NCI-H128 (cell line): ENCODE measurements at regions not wholly inside any gene's neighbourhood (a gene's known extent, or its start where the extent isn't known, plus 50 kb on each side); places are given as distances from the start of the nearest gene placed in this dataset.
"Not testable (repeated sequence)": the region's sequence is repeated elsewhere in the genome, so short reads cannot be mapped to it uniquely, and the experiment has no call there.

Experiments
- DNase-seq: peaks from one replicate; lab custom pipeline; 2025; ENCODE audit not compliant: unreplicated experiment; lab: John Stamatoyannopoulos, UW

- no peak for DNase-seq
Observed at GRCh38 chr3:95227092-95227491, 1164.2 kb downstream of the NSUN3 start.

GRCh38 chr3:95228416-95228815 lies 1165.6 kb downstream of the NSUN3 start:
- DNase-seq, result no peak

- no peak for DNase-seq
Observed at GRCh38 chr3:95235916-95236315, 1173.1 kb downstream of the NSUN3 start.

- DNase-seq, result no peak
Observed at GRCh38 chr3:95237783-95238182, 1174.9 kb downstream of the NSUN3 start.

DNA sequence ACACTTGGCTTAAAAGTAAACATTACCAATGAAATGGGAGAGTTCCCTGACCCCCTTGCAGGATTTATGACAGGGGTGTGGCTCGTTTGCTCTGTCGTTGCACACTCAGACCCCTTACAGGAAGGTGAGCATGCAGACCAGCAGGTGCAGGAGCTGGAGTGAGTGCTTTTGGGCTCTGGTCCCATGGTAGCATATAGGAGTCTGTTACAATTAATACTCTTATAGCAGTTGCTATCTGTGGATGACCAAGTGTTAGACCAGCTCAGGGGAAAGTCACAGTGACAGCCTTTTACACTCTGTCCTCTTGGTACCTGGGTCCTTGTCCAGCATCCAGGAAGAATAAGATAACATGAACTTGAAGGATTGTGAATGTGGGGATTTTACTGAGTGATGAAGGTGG lies 1177.5 kb downstream of the NSUN3 start:
- no peak for DNase-seq

DNA sequence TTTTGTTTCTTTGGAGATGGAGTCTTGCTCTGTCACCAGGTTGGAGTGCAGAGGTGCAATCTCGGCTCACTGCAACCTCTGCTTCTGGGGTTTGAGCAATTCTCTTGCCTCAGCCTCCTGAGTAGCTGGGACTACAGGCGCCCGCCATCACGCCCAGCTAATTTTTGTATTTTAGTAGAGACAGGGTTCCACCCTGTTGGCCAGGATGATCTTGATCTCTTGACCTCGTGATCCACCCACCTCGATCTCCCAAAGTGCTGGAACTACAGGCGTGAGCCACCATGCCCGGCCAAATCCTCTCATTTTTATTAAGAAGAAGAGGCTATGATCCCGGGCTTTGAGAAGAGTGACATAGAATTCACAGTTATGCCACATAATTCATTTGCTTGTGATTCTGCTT lies 1178.4 kb downstream of the NSUN3 start:
- DNase-seq, result not testable (repeated sequence)

GRCh38 chr3:95246413-95246812 lies 1183.6 kb downstream of the NSUN3 start:
- no peak for DNase-seq

DNA sequence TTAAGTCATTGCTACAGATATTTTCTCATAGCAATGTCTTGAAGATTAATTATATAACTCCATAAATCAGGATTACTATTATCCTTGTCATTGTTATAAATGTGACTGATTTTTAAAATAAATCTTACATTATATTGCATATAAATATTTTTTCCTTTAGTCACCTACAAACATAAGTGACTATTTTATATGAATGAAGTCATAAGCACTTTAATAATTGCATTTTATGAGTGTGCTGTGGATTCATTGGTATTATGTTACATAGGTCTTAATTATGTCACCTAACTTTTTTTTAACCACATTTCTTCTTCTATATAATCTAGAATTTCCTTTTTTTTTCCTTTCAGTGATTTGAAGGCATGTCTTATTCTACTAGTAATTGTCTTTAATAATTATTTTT lies 1191.2 kb downstream of the NSUN3 start:
- DNase-seq, result no peak

DNA sequence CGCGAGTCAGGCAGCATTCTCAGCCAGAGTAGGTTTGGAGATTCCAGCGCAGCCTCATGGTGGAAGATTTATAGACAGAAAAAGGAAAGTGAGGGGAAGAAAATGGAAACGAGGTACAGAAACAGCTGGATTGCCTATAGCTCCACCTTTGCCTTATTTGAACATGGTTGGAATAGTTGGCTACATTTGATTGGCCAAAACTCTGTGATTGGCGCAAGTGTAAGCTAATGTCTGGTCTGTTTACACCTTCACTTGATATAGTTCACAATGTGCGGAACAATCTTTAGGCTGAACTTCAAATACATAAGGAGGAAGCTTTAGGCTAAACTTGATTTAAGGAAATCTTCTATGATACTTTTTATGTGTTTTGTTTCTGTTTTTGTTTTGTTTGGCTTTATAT lies 1191.9 kb downstream of the NSUN3 start:
- DNase-seq, result no peak

GRCh38 chr3:95265129-95265528 lies 1202.3 kb downstream of the NSUN3 start:
- DNase-seq, result no peak

GRCh38 chr3:95271395-95271794 lies 1208.5 kb downstream of the NSUN3 start:
- DNase-seq, result no peak

DNA sequence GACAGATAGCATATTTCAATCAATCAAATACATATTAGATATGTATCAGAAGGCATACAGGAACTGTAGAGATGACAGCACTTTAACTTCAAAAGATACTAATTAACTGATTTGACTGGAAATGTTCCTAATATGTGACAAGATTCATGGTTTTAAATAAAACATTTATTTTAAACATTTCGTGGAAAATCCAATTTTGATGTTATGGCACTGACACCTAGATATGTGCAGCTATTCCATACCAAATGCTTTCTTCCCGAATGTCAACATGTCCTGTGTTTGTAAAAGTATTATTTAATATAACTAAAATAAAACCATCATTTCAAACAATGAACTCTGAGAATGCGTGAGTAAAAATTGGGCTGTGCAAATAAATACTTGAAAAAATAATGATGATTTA lies 1209.3 kb downstream of the NSUN3 start:
- DNase-seq, result no peak

GRCh38 chr3:95272781-95273180 lies 1209.9 kb downstream of the NSUN3 start:
- no peak for DNase-seq

DNA sequence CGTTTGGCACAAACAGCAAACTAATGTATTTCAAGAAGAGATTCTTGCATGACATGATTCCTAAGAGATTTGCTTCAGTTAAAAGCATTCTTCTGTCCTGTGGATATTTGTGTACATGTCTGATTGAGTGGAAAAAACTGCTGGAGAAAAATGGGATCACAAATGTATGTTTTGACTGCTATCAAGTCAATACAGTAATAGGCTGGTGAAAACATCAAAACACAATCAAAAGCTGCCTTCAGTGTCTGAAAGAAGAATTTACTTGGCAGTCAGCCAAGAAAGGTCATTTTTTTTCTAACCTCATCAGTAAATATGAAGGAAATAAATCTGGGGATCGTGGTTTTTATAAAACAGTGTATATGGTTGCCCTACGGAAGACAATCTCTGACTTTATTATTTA lies 1214.8 kb downstream of the NSUN3 start:
- no peak for DNase-seq

DNA sequence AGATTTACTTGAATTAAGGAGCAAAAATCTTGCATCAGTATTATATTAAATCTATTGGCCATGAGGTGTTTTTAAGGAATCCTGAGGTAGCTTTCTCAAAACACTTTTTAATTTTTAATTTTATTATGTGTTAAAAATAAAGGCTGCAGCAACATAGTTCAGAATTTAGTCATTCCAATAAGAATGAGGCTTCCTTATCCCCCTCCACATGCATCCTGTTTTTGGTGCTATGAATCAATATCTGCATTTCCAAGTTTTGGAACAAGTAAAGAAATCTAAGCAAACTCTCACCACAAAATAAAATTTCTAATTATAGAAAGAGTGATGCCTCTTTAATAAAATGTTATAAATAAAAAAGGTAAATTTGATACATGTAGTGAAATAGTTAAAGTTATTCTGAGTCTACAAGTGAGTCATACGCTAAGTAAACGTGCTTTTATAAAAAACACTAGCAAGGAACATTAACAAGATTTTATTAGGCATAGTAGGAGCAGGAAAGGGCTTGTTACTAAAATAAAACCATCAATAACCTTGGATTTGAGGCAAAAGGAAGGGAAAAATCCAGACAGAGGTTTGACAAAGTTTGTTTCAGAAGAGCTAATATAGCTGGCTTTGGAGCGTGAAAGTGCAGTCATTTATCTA lies 1218.0 kb downstream of the NSUN3 start:
- DNase-seq, result no peak

- no peak for DNase-seq
Observed at GRCh38 chr3:95289295-95289694, 1226.4 kb downstream of the NSUN3 start.

- DNase-seq, result no peak
Observed at GRCh38 chr3:95297581-95297980, 1234.7 kb downstream of the NSUN3 start.

DNA sequence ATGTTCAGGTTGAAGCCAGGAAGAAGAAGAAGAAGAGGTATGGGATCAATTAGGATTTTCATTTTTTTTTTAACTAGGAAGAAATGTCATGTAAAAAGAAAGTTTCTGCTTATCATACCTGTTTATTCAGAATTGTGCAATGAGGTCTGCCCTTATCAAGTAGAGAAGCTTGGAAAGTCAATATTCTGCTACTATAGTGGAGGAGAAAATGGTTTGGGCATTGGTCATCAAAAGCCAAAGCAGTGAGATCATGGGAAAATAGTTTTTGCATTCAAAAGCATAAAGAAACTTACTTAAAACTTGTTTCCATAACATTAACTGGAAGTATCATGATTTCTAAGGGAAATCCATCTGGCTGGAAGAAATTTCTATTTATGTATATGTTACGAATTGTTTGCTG lies 1239.2 kb downstream of the NSUN3 start:
- no peak for DNase-seq

GRCh38 chr3:95310560-95310959 lies 1247.7 kb downstream of the NSUN3 start:
- DNase-seq, result no peak

DNA sequence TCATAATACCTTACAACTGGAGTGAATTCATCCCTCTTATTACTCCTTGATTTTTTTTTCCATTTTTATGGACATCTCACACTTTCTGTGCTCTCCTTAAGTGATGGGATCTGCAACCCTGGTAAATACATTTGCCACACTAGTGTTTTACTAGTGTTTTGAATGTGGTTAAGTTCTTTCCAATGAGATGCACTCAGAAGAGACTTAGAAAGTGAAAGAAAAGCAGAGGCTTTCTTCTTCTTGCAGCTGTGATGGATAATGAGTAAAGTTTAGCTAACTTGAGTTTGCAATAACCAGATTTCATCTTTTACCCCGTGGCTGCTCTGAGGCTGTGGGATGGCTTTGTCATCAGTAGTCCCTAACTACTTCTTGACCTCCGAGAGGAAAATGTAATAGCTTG lies 1248.4 kb downstream of the NSUN3 start:
- no peak for DNase-seq

GRCh38 chr3:95312650-95313049 lies 1249.8 kb downstream of the NSUN3 start:
- no peak for DNase-seq

- DNase-seq, result no peak
Observed at GRCh38 chr3:95319921-95320494, 1257.1 kb downstream of the NSUN3 start.

- no peak for DNase-seq
Observed at GRCh38 chr3:95327478-95327877, 1264.6 kb downstream of the NSUN3 start.
